HFF-Myc (cell line): ENCODE measurements at regions not wholly inside any gene's neighbourhood (a gene's known extent, or its start where the extent isn't known, plus 50 kb on each side); places are given as distances from the start of the nearest gene placed in this dataset.
"Not testable (repeated sequence)": the region's sequence is repeated elsewhere in the genome, so short reads cannot be mapped to it uniquely, and the experiment has no call there.

Source experiments
- DNase-seq: peaks from one replicate; pipeline ENCODE4 v3.0.0-alpha.2; 2011; ENCODE audit warnings: low read depth; ENCODE audit errors: extremely low read depth
- H3K4me3 ChIP-seq: replicated peaks from 2 replicates; pipeline ENCODE4 v1.5.1; 2011; ENCODE audit warnings: low read depth, mild to moderate bottlenecking, control low read depth, low read length
- TF ChIP-seq, protein P1 (sequence below): IDR thresholded peaks from 2 replicates; pipeline ENCODE4 v1.5.1; 2012; ENCODE audit warnings: mild to moderate bottlenecking, low read depth, low read length, control low read depth; ENCODE audit errors: missing control alignments

DNA sequence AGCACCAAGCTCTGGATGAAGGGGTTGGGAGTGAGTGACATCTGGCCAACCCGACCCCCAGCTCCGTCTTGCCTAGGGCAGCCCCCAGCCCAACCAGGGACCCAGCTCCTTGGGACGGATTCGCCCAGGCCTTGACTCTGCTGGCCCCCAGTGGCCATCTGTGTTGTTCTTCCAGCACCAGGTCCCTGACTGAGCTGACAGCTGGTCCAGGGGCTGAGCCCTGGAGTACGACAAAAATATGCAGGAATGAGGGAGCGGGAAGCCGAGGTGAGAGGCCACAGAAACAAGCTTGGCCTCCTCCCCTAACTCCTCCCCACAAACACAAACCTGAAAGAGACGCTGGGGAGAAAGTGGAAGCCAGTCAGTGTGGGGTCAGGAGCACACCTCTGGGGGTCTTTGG, 55.0 kb upstream of the PAX7 start:
- H3K4me3 ChIP-seq: no peak overlapping the region
- no peak for DNase-seq
- TF ChIP-seq, protein P1, sequence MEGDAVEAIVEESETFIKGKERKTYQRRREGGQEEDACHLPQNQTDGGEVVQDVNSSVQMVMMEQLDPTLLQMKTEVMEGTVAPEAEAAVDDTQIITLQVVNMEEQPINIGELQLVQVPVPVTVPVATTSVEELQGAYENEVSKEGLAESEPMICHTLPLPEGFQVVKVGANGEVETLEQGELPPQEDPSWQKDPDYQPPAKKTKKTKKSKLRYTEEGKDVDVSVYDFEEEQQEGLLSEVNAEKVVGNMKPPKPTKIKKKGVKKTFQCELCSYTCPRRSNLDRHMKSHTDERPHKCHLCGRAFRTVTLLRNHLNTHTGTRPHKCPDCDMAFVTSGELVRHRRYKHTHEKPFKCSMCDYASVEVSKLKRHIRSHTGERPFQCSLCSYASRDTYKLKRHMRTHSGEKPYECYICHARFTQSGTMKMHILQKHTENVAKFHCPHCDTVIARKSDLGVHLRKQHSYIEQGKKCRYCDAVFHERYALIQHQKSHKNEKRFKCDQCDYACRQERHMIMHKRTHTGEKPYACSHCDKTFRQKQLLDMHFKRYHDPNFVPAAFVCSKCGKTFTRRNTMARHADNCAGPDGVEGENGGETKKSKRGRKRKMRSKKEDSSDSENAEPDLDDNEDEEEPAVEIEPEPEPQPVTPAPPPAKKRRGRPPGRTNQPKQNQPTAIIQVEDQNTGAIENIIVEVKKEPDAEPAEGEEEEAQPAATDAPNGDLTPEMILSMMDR: peak; percentile 74

DNA sequence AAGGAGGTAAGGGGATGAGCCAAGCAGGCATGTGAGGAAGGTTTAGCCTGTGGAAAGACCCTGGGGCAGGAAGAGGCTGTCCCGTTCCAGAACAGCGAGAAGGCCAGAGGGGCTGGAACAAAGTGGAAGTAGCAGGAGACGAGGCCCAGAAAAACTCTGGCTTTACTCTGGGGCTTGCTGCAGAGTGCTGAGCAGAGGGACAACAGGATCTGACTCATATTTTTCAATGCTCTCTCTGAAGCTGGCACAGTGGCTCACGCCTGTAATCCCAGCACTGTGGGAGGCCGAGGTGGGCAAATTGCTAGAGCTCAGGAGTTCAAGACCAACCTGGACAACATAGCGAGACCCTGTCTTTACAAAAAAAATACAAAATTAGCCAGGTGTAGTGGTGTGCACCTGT, 52.4 kb upstream of the PAX7 start:
- H3K4me3 ChIP-seq: no peak overlapping the region
- no peak for DNase-seq
- TF ChIP-seq, protein P1: no peak

DNA sequence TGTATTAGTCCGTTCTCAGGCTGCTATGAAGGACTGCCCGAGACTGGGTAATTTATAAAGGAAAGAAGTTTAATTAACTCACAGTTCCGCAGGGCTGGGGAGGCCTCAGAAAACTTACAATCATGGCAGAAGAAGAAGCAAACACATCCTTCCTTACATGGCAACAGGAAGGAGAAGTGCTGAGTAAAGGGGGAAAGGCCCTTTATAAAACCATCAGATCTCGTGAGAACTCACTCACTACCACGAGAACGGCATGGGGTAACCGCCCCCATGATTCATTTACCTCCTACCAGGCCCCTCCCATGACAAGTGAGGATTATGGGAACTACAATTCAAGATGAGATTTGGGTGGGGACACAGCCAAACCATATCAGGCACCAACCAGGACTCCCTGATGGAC, 51.4 kb upstream of the PAX7 start:
- not testable (repeated sequence) for H3K4me3 ChIP-seq, DNase-seq

DNA sequence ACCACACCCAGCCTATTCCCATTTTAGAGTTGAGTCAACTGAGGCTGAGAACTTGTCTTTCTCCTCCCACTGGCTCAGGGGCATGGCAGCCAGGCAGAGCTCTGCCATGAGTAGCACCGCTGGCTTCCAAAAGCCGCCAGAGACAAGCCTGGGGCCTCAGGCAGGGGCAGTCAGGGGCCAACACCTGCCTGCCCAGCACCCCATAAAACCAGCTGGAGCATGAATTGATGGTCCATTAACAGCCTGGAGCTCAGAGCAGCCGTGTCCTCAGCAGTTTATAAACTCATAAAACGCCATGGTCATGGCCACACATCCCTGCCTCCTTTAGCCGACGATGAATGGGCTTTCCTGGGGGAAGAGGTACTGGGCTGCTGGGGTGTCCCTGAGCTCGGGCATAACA, 50.6 kb upstream of the PAX7 start:
- TF ChIP-seq, protein P1: no peak
- H3K4me3 ChIP-seq: no peak overlapping the region
- no peak for DNase-seq

DNA sequence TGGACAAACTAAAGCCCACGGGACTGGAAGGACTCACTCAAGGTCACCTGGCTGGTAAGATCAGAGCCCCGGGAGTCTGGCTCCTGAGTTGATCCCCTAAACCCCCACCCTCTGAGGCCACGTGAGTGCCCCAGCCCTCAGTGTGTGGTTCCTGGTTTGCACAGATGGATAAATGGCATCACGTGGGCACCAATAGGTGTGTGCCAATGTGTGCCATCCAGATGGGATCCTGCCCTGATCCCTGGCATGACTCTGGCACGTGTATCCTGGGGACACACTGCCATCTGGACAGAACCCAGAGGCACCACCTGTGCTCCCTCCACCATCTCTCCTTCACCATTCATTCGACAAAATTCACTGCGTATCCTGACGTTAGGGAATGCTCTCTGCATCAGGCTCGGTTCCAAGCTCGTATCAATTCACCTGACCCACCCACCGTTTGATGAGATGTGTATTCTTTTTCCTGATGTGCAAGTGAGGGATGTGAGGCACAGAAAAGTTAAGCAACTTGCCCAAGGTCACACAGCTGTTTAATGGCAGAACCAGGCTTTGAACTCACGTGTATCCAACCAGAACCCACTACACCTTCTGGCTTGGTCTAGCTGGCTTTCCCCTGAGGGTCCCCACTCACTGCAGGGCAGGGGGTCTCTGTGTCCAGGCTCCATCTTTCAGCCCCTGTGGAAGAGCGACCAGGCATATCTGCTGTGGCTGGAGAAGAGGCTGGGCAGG, 49.8 kb upstream of the PAX7 start:
- TF ChIP-seq, protein P1: no peak
- no peak for DNase-seq

More for the DNA sequence above, 49.8 kb upstream of the PAX7 start:
- no peak overlapping the region for H3K4me3 ChIP-seq
